B cell (primary cell): ENCODE measurements at regions not wholly inside any gene's neighbourhood (a gene's known extent, or its start where the extent isn't known, plus 50 kb on each side); places are given as distances from the start of the nearest gene placed in this dataset.

Experiments used
- CTCF ChIP-seq: fragments of 200-600 bp; IDR thresholded peaks from one replicate; pipeline ENCODE4 v1.8.0; 2022; ENCODE audit warnings: antibody characterized with exemption, mild to moderate bottlenecking
- EZH2 ChIP-seq: IDR thresholded peaks from 2 replicates; pipeline ENCODE4 v1.6.1; 2012; ENCODE audit warnings: borderline replicate concordance, low read depth, mild to moderate bottlenecking, moderate library complexity, low read length; ENCODE audit not compliant: insufficient read depth, poor library complexity, severe bottlenecking

DNA sequence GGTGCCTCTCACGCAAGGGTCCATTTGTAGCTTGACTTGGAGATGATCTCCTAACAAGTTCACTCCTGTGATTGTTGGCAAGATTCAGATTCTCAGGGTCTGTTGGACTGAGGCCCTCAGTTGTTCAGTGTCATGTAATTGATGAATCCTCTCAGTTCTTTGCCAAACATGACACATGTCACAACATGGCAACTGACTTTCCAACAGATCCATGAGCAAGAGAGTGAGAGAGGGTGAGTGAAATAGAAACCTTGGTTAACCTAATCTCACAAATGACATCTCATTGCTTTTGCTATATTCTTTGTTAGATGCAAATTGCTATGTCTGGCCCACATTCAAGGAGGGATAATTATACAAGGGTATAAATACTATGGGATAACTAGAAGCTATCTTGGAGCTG lies 231.0 kb upstream of the PCDH10 start:
- no peak for TF ChIP-seq CTCF
- TF ChIP-seq EZH2: no peak
